Smooth muscle cell (in vitro differentiated cells): ENCODE measurements at regions not wholly inside any gene's neighbourhood (a gene's known extent, or its start where the extent isn't known, plus 50 kb on each side); places are given as distances from the start of the nearest gene placed in this dataset.

Experiments used
- DNase-seq: peaks from one replicate; lab custom pipeline; 2025; ENCODE audit not compliant: unreplicated experiment; lab: John Stamatoyannopoulos, UW
- H2AFZ ChIP-seq: fragments of 200-600 bp; sonication (generic); 2 replicates; pipeline ENCODE4 v1.6.0; 2016; ENCODE audit warnings: antibody characterized with exemption, low read depth, mild to moderate bottlenecking
- H3F3A ChIP-seq: fragments of 200-600 bp; sonication (generic); 2 replicates; pipeline ENCODE4 v1.6.0; 2017; ENCODE audit warnings: antibody characterized with exemption, low read depth
- H3K27ac ChIP-seq: fragments of 200-600 bp; sonication (generic); 2 replicates; pipeline ENCODE4 v1.5.1; 2016; ENCODE audit warnings: low read depth, mild to moderate bottlenecking
- H3K27me3 ChIP-seq: fragments of 200-600 bp; sonication (generic); 2 replicates; pipeline ENCODE4 v1.6.1; 2016; ENCODE audit warnings: low read depth, mild to moderate bottlenecking
- H3K36me3 ChIP-seq: fragments of 200-600 bp; sonication (generic); 2 replicates; pipeline ENCODE4 v1.5.1; 2016; ENCODE audit warnings: low read depth
- H3K4me1 ChIP-seq: fragments of 200-600 bp; sonication (generic); 2 replicates; pipeline ENCODE4 v1.5.1; 2016; ENCODE audit warnings: low read depth
- H3K4me2 ChIP-seq: fragments of 200-600 bp; sonication (generic); 2 replicates; pipeline ENCODE4 v1.6.0; 2016; ENCODE audit warnings: mild to moderate bottlenecking
- H3K4me3 ChIP-seq: fragments of 200-600 bp; sonication (generic); 2 replicates; pipeline ENCODE4 v1.5.1; 2016; ENCODE audit warnings: mild to moderate bottlenecking
- H3K79me2 ChIP-seq: fragments of 200-600 bp; sonication (generic); 2 replicates; pipeline ENCODE4 v1.6.0; 2016; ENCODE audit warnings: low read depth, mild to moderate bottlenecking
- H3K9ac ChIP-seq: fragments of 200-600 bp; sonication (generic); 2 replicates; pipeline ENCODE4 v1.6.0; 2016; ENCODE audit warnings: low read depth
- H3K9me3 ChIP-seq: fragments of 200-600 bp; sonication (generic); replicated peaks from 2 replicates; pipeline ENCODE4 v1.5.1; 2016; ENCODE audit warnings: low read depth
- H4K20me1 ChIP-seq: fragments of 200-600 bp; sonication (generic); 2 replicates; pipeline ENCODE4 v1.6.0; 2016; ENCODE audit warnings: low read depth
- CTCF ChIP-seq: fragments of 200-600 bp; sonication (generic); IDR thresholded peaks from 2 replicates; pipeline ENCODE4 v1.5.1; 2017; ENCODE audit warnings: borderline replicate concordance, mild to moderate bottlenecking, antibody characterized with exemption; ENCODE audit not compliant: insufficient read depth, poor library complexity, severe bottlenecking
- WGBS: methylation state at CpG from one replicate; pipeline ENCODE4 v1.1.7; 2016; ENCODE audit warnings: low lambda C conversion rate; 5-methylcytosine and 5-hydroxymethylcytosine counted together

GRCh38 chr12:69120354-69120753 is 119.0 kb upstream of the CPSF6 start:
- Histone ChIP-seq H3K27ac (no peak overlapping the region), H3K9ac (no peak overlapping the region), H3K27me3 (no peaks in the 10 kb centered on the region), H4K20me1 (no peaks in the 10 kb centered on the region), H2AFZ (no peak overlapping the region), H3K36me3 (no peaks in the 10 kb centered on the region), H3F3A (no peaks in the 10 kb centered on the region), H3K4me3 (no peak overlapping the region), H3K79me2 (no peaks in the 10 kb centered on the region), H3K9me3 (no peaks in the 10 kb centered on the region), H3K4me1 (no peaks in the 10 kb centered on the region), H3K4me2 (no peak overlapping the region)
- 67% methylated on average over 5 of the region's 5 CpGs for WGBS
- no peak for DNase-seq
- no peak for TF ChIP-seq CTCF

GRCh38 chr12:69123311-69123710 is 116.1 kb upstream of the CPSF6 start:
- no peaks in the 10 kb centered on the region for H3K9me3 ChIP-seq
- H3K4me2 ChIP-seq: no peak overlapping the region
- H3K27ac ChIP-seq: no peak overlapping the region
- TF ChIP-seq CTCF: no peak
- WGBS: 94% methylated on average over 3 of the region's 3 CpGs
- H3K4me1 ChIP-seq: no peaks in the 10 kb centered on the region
- no peaks in the 10 kb centered on the region for H3F3A ChIP-seq
- no peak overlapping the region for H2AFZ ChIP-seq
- H4K20me1 ChIP-seq: no peaks in the 10 kb centered on the region
- H3K27me3 ChIP-seq: no peaks in the 10 kb centered on the region
- no peaks in the 10 kb centered on the region for H3K36me3 ChIP-seq
- no peaks in the 10 kb centered on the region for H3K79me2 ChIP-seq
- H3K9ac ChIP-seq: no peak overlapping the region
- H3K4me3 ChIP-seq: no peak overlapping the region
- no peak for DNase-seq

GRCh38 chr12:69123919-69124638 is 115.3 kb upstream of the CPSF6 start:
- no peak overlapping the region for H3K9ac ChIP-seq
- H2AFZ ChIP-seq: no peak overlapping the region
- no peak for TF ChIP-seq CTCF

GRCh38 chr12:69129017-69129416 is 110.4 kb upstream of the CPSF6 start:
- Histone ChIP-seq H3K27me3 (no peaks in the 10 kb centered on the region), H3K27ac (no peak overlapping the region), H3K9me3 (no peaks in the 10 kb centered on the region), H3K4me2 (no peak overlapping the region), H3K79me2 (no peaks in the 10 kb centered on the region), H3F3A (no peaks in the 10 kb centered on the region), H3K9ac (no peak overlapping the region), H2AFZ (no peak overlapping the region), H4K20me1 (no peaks in the 10 kb centered on the region), H3K4me1 (no peaks in the 10 kb centered on the region), H3K36me3 (no peaks in the 10 kb centered on the region), H3K4me3 (no peak overlapping the region)
- DNase-seq: no peak
- no peak for TF ChIP-seq CTCF
- 89% methylated on average over 1 of the region's 1 CpG for WGBS

More at GRCh38 chr12:69123919-69124638, 115.3 kb upstream of the CPSF6 start:
- H3K27me3 ChIP-seq: no peaks in the 10 kb centered on the region
- no peaks in the 10 kb centered on the region for H3K4me1 ChIP-seq
- WGBS: 80% methylated on average over 8 of the region's 8 CpGs
- no peaks in the 10 kb centered on the region for H3K9me3 ChIP-seq
- no peak for DNase-seq
- no peaks in the 10 kb centered on the region for H3K36me3 ChIP-seq
- no peaks in the 10 kb centered on the region for H4K20me1 ChIP-seq
- H3K27ac ChIP-seq: no peak overlapping the region
- H3K4me2 ChIP-seq: no peak overlapping the region
- no peaks in the 10 kb centered on the region for H3K79me2 ChIP-seq
- no peaks in the 10 kb centered on the region for H3F3A ChIP-seq
- no peak overlapping the region for H3K4me3 ChIP-seq
